Activated CD8-positive, alpha-beta T cell treated with anti-CD3 and anti-CD28 coated beads for 36 hours (primary cell): ENCODE measurements at regions not wholly inside any gene's neighbourhood (a gene's known extent, or its start where the extent isn't known, plus 50 kb on each side); places are given as distances from the start of the nearest gene placed in this dataset.

Experiments used
- ATAC-seq: fragments of 200-7000 bp; cut with Tn5 transposase; one replicate; pipeline ENCODE4 v1.10.0; 2021; ENCODE audit warnings: mild to moderate bottlenecking, moderate library complexity
- CTCF ChIA-PET: fragments of 350-600 bp; sonication (Branson Sonifier 250); formaldehyde crosslinking; loops from one replicate; lab custom pipeline; 2021; ENCODE audit warnings: antibody characterized with exemption; lab: Charles Lee
- POLR2A ChIA-PET: fragments of 350-600 bp; sonication (Branson Sonifier 250); formaldehyde crosslinking; loops from one replicate; lab custom pipeline; 2021; ENCODE audit warnings: antibody characterized with exemption; lab: Charles Lee
- DNase-seq: peaks from one replicate; pipeline ENCODE4 v3.0.0-alpha.2; 2020
- H3K27ac Mint-ChIP-seq: one replicate; pipeline ENCODE4 v1.8.0; 2021; ENCODE audit warnings: mild to moderate bottlenecking, mixed read lengths
- H3K27me3 Mint-ChIP-seq: one replicate; pipeline ENCODE4 v1.8.0; 2021; ENCODE audit warnings: mixed read lengths
- H3K36me3 Mint-ChIP-seq: one replicate; pipeline ENCODE4 v1.8.0; 2021; ENCODE audit warnings: low read depth, mixed read lengths
- H3K4me1 Mint-ChIP-seq: one replicate; pipeline ENCODE4 v1.8.0; 2021; ENCODE audit warnings: low read depth, mixed read lengths
- H3K4me3 Mint-ChIP-seq: one replicate; pipeline ENCODE4 v1.8.0; 2021; ENCODE audit warnings: mild to moderate bottlenecking, moderate library complexity, mixed read lengths
- H3K9me3 Mint-ChIP-seq: one replicate; pipeline ENCODE4 v1.8.0; 2021; ENCODE audit warnings: mixed read lengths
- CTCF ChIP-seq: fragments of 200-600 bp; IDR thresholded peaks from one replicate; pipeline ENCODE4 v1.8.0; 2022; ENCODE audit warnings: antibody characterized with exemption, mild to moderate bottlenecking
- intact Hi-C: fragments of 100-400 bp; cut with micrococcal nuclease; formaldehyde crosslinking; loops from one replicate; pipeline ENCODE4 v1.10.0; 2022

DNA sequence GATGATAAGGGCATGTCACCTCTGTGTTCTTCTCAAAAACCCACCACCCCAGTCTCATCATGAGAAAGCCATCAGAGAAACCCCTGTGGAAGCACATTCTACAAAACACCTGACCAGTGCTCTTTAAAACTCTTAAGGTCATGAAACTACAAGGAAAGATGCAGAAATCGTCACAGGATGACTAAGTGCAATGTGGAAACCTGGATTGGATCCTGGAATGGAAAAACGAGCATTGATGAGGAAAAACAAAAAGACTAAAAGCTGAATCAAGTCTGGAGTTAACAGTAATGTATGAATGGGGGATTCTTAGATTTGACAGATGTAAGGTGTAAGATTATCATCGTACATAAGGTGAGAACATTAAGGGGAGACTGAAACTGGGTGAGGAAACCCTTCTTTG, 211.0 kb downstream of the TBX5 start:
- no peak overlapping the region for H3K4me3 Mint-ChIP-seq
- no peak for DNase-seq
- ATAC-seq, result no peak
- no peaks in the 10 kb centered on the region for H3K36me3 Mint-ChIP-seq
- peaks cover 2% of the 10 kb centered on the region for H3K9me3 Mint-ChIP-seq
- CTCF ChIA-PET, result no interaction called here
- H3K27ac Mint-ChIP-seq, result no peak overlapping the region
- H3K4me1 Mint-ChIP-seq, result no peaks in the 10 kb centered on the region
- POLR2A ChIA-PET, result no interaction called here
- no peak for TF ChIP-seq CTCF
- peaks cover 1% of the 10 kb centered on the region for H3K27me3 Mint-ChIP-seq
- intact Hi-C loops, result no loop called here

- no peak for ATAC-seq
- Mint-ChIP-seq H3K4me1 (no peaks in the 10 kb centered on the region), H3K9me3 (peaks cover under 1% of the 10 kb centered on the region), H3K27me3 (peaks cover 1% of the 10 kb centered on the region), H3K4me3 (no peak overlapping the region), H3K27ac (no peak overlapping the region), H3K36me3 (no peaks in the 10 kb centered on the region)
- intact Hi-C loops, result no loop called here
- DNase-seq, result no peak
- TF ChIP-seq CTCF, result no peak
- ChIA-PET CTCF (no interaction called here), POLR2A (no interaction called here)
These were observed 211.9 kb downstream of the TBX5 start for GRCh38 chr12:114194066-114194465.

GRCh38 chr12:114193474-114193873, 212.5 kb downstream of the TBX5 start:
- no peaks in the 10 kb centered on the region for H3K4me1 Mint-ChIP-seq
- ChIA-PET POLR2A (no interaction called here), CTCF (no interaction called here)
- no peaks in the 10 kb centered on the region for H3K9me3 Mint-ChIP-seq
- DNase-seq, result no peak
- H3K36me3 Mint-ChIP-seq, result no peaks in the 10 kb centered on the region
- intact Hi-C loops, result no loop called here
- peaks cover 1% of the 10 kb centered on the region for H3K27me3 Mint-ChIP-seq
- H3K4me3 Mint-ChIP-seq, result no peak overlapping the region
- no peak for TF ChIP-seq CTCF
- no peak for ATAC-seq
- H3K27ac Mint-ChIP-seq, result no peak overlapping the region

- intact Hi-C loops, result no loop called here
- TF ChIP-seq CTCF, result no peak
- DNase-seq (no peak), ATAC-seq (no peak)
- peaks cover 2% of the 10 kb centered on the region for H3K27me3 Mint-ChIP-seq
- H3K4me1 Mint-ChIP-seq, result no peaks in the 10 kb centered on the region
- ChIA-PET POLR2A (no interaction called here), CTCF (no interaction called here)
- H3K4me3 Mint-ChIP-seq, result no peak overlapping the region
- H3K27ac Mint-ChIP-seq, result no peak overlapping the region
- H3K36me3 Mint-ChIP-seq, result no peaks in the 10 kb centered on the region
- no peaks in the 10 kb centered on the region for H3K9me3 Mint-ChIP-seq
These were observed 213.4 kb downstream of the TBX5 start for GRCh38 chr12:114192549-114192948.

DNA sequence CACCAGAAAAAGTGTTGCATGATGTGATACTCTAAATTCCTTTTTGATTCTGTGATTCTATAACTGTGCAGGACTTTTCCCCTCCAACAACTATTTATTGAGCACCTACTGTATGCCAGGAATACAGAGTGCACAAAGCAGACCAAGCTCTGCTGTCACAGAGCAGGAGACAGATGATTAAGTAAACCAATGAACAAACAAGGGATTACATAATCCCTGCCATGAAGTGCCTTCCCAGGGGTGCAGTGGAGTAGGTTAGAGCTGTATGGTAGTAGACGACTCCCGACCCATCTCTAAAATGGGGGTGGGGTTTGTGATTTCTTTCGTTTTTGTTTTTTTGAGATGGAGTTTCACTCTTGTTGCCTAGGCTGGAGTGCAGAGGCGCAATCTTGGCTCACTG, 213.9 kb downstream of the TBX5 start:
- ATAC-seq, result no peak
- ChIA-PET POLR2A (no interaction called here), CTCF (interaction anchor here (0.9 kb wide), 1 partner anchor 26 kb away, joined by 3 read pairs; no protein-coding TSS in a partner anchor)
- no peaks in the 10 kb centered on the region for H3K9me3 Mint-ChIP-seq
- no peak overlapping the region for H3K4me3 Mint-ChIP-seq
- no peak for DNase-seq
- intact Hi-C loops, result no loop called here
- no peaks in the 10 kb centered on the region for H3K4me1 Mint-ChIP-seq
- H3K36me3 Mint-ChIP-seq, result no peaks in the 10 kb centered on the region
- H3K27me3 Mint-ChIP-seq, result peaks cover 4% of the 10 kb centered on the region
- TF ChIP-seq CTCF, result no peak
- no peak overlapping the region for H3K27ac Mint-ChIP-seq
